ENCODE measurements at regions not wholly inside any gene's neighbourhood (a gene's known extent, or its start where the extent isn't known, plus 50 kb on each side); places are given as distances from the start of the nearest gene placed in this dataset.
A peak's percentile ranks its signal among the peaks of the same experiment; 100 is the strongest.

- DNase-seq (ENCODE audit: low read depth), result peak; percentile 36
These were observed 115.0 kb downstream of the RIPK4 start for GRCh38 chr21:41651830-41652229.

- no peak for DNase-seq (ENCODE audit: low read depth)
These were observed 115.4 kb downstream of the RIPK4 start for GRCh38 chr21:41651406-41651805.

GRCh38 chr21:41650526-41651145 is 116.2 kb downstream of the RIPK4 start:
- DNase-seq (ENCODE audit: low read depth), result no peak

GRCh38 chr21:41648591-41649031 is 118.2 kb downstream of the RIPK4 start:
- peak; percentile 48 for DNase-seq (ENCODE audit: low read depth)

- no peak for DNase-seq (ENCODE audit: low read depth)
These were observed 118.9 kb downstream of the RIPK4 start for GRCh38 chr21:41647806-41648561.

GRCh38 chr21:41643246-41643966 is 123.4 kb downstream of the RIPK4 start:
- DNase-seq (ENCODE audit: low read depth), result no peak

- peak; percentile 96 for DNase-seq (ENCODE audit: low read depth)
These were observed 124.8 kb downstream of the RIPK4 start for GRCh38 chr21:41641821-41642701.

GRCh38 chr21:41641510-41641815 is 125.4 kb downstream of the RIPK4 start:
- DNase-seq (ENCODE audit: low read depth), result no peak

GRCh38 chr21:41640748-41641509 is 125.9 kb downstream of the RIPK4 start:
- no peak for DNase-seq (ENCODE audit: low read depth)

GRCh38 chr21:41639766-41640165 is 127.1 kb downstream of the RIPK4 start:
- no peak for DNase-seq (ENCODE audit: low read depth)

- no peak for DNase-seq (ENCODE audit: low read depth)
These were observed 127.5 kb downstream of the RIPK4 start for GRCh38 chr21:41639336-41639735.

GRCh38 chr21:41638201-41638790 is 128.6 kb downstream of the RIPK4 start:
- peak; percentile 51 for DNase-seq (ENCODE audit: low read depth)

GRCh38 chr21:41636636-41637630 is 129.0 kb upstream of the TMPRSS2 start:
- no peak for DNase-seq (ENCODE audit: low read depth)

GRCh38 chr21:41635874-41636273 is 127.9 kb upstream of the TMPRSS2 start:
- DNase-seq (ENCODE audit: low read depth), result no peak

- DNase-seq (ENCODE audit: low read depth), result peak; percentile 89
These were observed 126.9 kb upstream of the TMPRSS2 start for GRCh38 chr21:41634858-41635257.

GRCh38 chr21:41634211-41634694 is 126.3 kb upstream of the TMPRSS2 start:
- no peak for DNase-seq (ENCODE audit: low read depth)

- no peak for DNase-seq (ENCODE audit: low read depth)
These were observed 125.7 kb upstream of the TMPRSS2 start for GRCh38 chr21:41633627-41634026.

GRCh38 chr21:41632748-41633475 is 125.0 kb upstream of the TMPRSS2 start:
- DNase-seq (ENCODE audit: low read depth), result no peak

All from stromal cell of bone marrow (primary cell).